Nephron progenitor cell (in vitro differentiated cells): ENCODE measurements at regions not wholly inside any gene's neighbourhood (a gene's known extent, or its start where the extent isn't known, plus 50 kb on each side); places are given as distances from the start of the nearest gene placed in this dataset.

ENCODE experiments used
- DNase-seq: peaks from one replicate; pipeline ENCODE4 v3.0.0; 2021
- H3K27ac Mint-ChIP-seq: 2 replicates; pipeline ENCODE4 v1.8.0; 2021; ENCODE audit warnings: mild to moderate bottlenecking, moderate library complexity, mixed read lengths
- H3K27me3 Mint-ChIP-seq: 2 replicates; pipeline ENCODE4 v1.8.0; 2021; ENCODE audit warnings: mild to moderate bottlenecking, low read depth, mixed read lengths; ENCODE audit not compliant: poor library complexity
- H3K36me3 Mint-ChIP-seq: 2 replicates; pipeline ENCODE4 v1.8.0; 2021; ENCODE audit warnings: low read depth, mixed read lengths
- H3K4me1 Mint-ChIP-seq: 2 replicates; pipeline ENCODE4 v1.8.0; 2021; ENCODE audit warnings: mixed read lengths
- H3K4me3 Mint-ChIP-seq: 2 replicates; pipeline ENCODE4 v1.8.0; 2021; ENCODE audit warnings: mild to moderate bottlenecking, moderate library complexity, mixed read lengths
- H3K9me3 Mint-ChIP-seq: 2 replicates; pipeline ENCODE4 v1.8.0; 2021; ENCODE audit warnings: mild to moderate bottlenecking, moderate library complexity, mixed read lengths
- CTCF ChIP-seq: fragments of 200-600 bp; sonication (generic); IDR thresholded peaks from 2 replicates; pipeline ENCODE4 v1.5.0; 2021; ENCODE audit warnings: antibody characterized with exemption

DNA sequence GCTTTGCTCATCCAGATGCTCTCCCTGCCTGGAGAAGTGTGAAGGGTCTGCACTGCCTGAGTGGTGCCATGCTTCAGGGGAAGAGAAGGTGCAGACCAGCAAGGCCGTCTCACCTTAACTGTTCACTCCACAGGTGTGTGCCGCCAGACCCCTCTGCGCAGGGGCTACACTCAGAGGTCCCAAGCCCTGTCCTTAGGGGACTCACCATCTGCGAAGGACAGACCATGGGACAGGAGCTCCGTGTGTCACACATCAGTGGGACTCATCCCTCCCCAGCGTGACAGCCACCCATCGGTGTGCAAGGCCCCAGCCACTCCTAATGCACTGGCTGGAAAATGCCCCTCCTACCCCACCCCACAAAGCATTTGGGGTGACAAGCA is 142.9 kb downstream of the OLFM1 start:
- Mint-ChIP-seq H3K27me3 (peaks cover 27% of the 10 kb centered on the region), H3K4me3 (no peak overlapping the region), H3K9me3 (peaks cover 12% of the 10 kb centered on the region), H3K27ac (no peak overlapping the region), H3K4me1 (no peaks in the 10 kb centered on the region), H3K36me3 (no peaks in the 10 kb centered on the region)
- no peak for TF ChIP-seq CTCF
- DNase-seq, result no peak

GRCh38 chr9:135230817-135231520 is 143.5 kb downstream of the OLFM1 start:
- no peak for TF ChIP-seq CTCF
- H3K27me3 Mint-ChIP-seq, result peaks cover 29% of the 10 kb centered on the region
- no peak overlapping the region for H3K4me3 Mint-ChIP-seq
- no peak for DNase-seq
- H3K4me1 Mint-ChIP-seq, result no peaks in the 10 kb centered on the region
- H3K36me3 Mint-ChIP-seq, result no peaks in the 10 kb centered on the region
- peaks cover 12% of the 10 kb centered on the region for H3K9me3 Mint-ChIP-seq
- no peak overlapping the region for H3K27ac Mint-ChIP-seq

DNA sequence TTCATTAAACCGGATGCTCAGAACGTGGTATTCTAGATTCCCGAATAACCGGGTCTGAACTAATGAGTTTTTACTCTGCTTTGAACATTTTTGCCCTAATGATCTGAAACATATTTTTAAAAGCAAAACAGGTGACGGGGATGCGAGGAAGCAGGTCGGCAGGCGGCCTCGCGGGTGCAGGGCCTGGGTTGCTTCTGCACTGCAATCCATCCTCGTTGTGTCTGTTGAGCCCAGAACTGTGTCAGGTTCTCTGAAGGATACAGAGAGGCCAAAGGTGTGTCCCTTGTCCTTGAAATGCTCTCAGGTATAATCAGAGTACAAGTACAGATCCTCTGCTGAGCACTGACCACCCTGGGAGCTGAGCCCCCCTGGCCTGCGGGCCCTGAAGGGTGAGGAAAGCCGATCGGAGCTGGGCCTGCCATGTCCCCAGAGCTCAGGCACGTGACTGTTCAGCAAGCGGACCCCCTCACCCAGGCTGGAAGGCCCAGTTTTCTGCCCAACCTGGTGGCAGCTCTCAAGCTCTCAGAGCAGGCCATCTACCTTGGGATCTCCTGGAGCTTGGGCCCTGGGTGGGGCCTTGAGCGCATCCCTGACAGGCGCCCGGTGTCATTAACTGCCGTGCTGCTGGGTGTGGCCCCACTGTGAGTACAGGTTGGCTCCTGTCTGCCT is 151.8 kb downstream of the OLFM1 start:
- Mint-ChIP-seq H3K27ac (no peak overlapping the region), H3K4me1 (peaks cover 19% of the 10 kb centered on the region), H3K27me3 (peaks cover 28% of the 10 kb centered on the region), H3K36me3 (no peaks in the 10 kb centered on the region), H3K9me3 (peaks cover 2% of the 10 kb centered on the region), H3K4me3 (no peak overlapping the region)
- no peak for DNase-seq
- no peak for TF ChIP-seq CTCF

DNA sequence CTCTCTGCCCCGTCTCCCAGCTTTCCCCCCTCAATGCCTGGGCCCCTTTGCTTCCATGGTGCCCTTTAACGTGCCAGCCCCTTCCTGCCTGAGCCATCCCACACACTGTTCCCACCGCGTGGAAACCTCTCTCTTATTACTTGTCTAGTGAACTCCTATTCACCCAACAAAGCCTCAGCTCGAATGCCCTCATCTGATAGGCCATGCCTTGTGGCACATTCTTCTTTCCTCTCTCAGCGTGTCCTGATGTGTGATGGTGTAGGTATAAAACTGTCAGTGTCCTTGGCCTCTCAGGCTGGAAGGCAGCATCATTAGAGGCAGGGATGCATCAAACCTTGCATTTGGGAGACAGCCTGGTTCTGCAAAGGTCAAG is 152.3 kb downstream of the OLFM1 start:
- Mint-ChIP-seq H3K27me3 (peaks cover 24% of the 10 kb centered on the region), H3K36me3 (no peaks in the 10 kb centered on the region), H3K4me3 (no peak overlapping the region), H3K4me1 (peaks cover 19% of the 10 kb centered on the region), H3K9me3 (no peaks in the 10 kb centered on the region), H3K27ac (no peak overlapping the region)
- no peak for DNase-seq
- TF ChIP-seq CTCF, result no peak

GRCh38 chr9:135240222-135240621 is 152.8 kb downstream of the OLFM1 start:
- peaks cover 25% of the 10 kb centered on the region for H3K27me3 Mint-ChIP-seq
- DNase-seq, result no peak

More at GRCh38 chr9:135240222-135240621, 152.8 kb downstream of the OLFM1 start:
- Mint-ChIP-seq H3K4me1 (peaks cover 19% of the 10 kb centered on the region), H3K36me3 (no peaks in the 10 kb centered on the region), H3K4me3 (no peak overlapping the region), H3K27ac (no peak overlapping the region), H3K9me3 (no peaks in the 10 kb centered on the region)
- TF ChIP-seq CTCF, result no peak
